GM19238 (cell line): ENCODE measurements at regions not wholly inside any gene's neighbourhood (a gene's known extent, or its start where the extent isn't known, plus 50 kb on each side); places are given as distances from the start of the nearest gene placed in this dataset.

Source experiments
- DNase-seq: peaks from one replicate; pipeline ENCODE4 v3.0.0; 2011; ENCODE audit warnings: low spot score; ENCODE audit not compliant: insufficient read length

GRCh38 chr6:82015526-82015925, 232.0 kb downstream of the IBTK start:
- no peak for DNase-seq

GRCh38 chr6:82015043-82015442, 232.5 kb downstream of the IBTK start:
- no peak for DNase-seq

- no peak for DNase-seq
These were observed 233.7 kb downstream of the IBTK start for GRCh38 chr6:82013561-82014530.

GRCh38 chr6:82006027-82006738, 241.4 kb downstream of the IBTK start:
- DNase-seq: no peak

- DNase-seq: no peak
These were observed 247.0 kb downstream of the IBTK start for GRCh38 chr6:82000551-82000950.

- no peak for DNase-seq
These were observed 247.3 kb upstream of the TENT5A start for GRCh38 chr6:81999826-82000225.

- no peak for DNase-seq
These were observed 246.8 kb upstream of the TENT5A start for GRCh38 chr6:81999270-81999669.

GRCh38 chr6:81998432-81998831, 246.0 kb upstream of the TENT5A start:
- DNase-seq: no peak

GRCh38 chr6:81997090-81997926, 244.8 kb upstream of the TENT5A start:
- no peak for DNase-seq

- DNase-seq: no peak
These were observed 243.9 kb upstream of the TENT5A start for GRCh38 chr6:81996414-81996813.

GRCh38 chr6:81995548-81996289, 243.2 kb upstream of the TENT5A start:
- DNase-seq: no peak

- no peak for DNase-seq
These were observed 236.4 kb upstream of the TENT5A start for GRCh38 chr6:81988871-81989270.

GRCh38 chr6:81988446-81988845, 236.0 kb upstream of the TENT5A start:
- no peak for DNase-seq

GRCh38 chr6:81987293-81987692, 234.8 kb upstream of the TENT5A start:
- no peak for DNase-seq

- DNase-seq: no peak
These were observed 232.7 kb upstream of the TENT5A start for GRCh38 chr6:81985191-81985590.

- no peak for DNase-seq
These were observed 232.1 kb upstream of the TENT5A start for GRCh38 chr6:81984599-81984998.

GRCh38 chr6:81981812-81982211, 229.3 kb upstream of the TENT5A start:
- no peak for DNase-seq

- no peak for DNase-seq
These were observed 227.3 kb upstream of the TENT5A start for GRCh38 chr6:81979767-81980166.

- no peak for DNase-seq
These were observed 226.8 kb upstream of the TENT5A start for GRCh38 chr6:81979329-81979728.

- DNase-seq: no peak
These were observed 225.7 kb upstream of the TENT5A start for GRCh38 chr6:81978230-81978629.

- no peak for DNase-seq
These were observed 225.0 kb upstream of the TENT5A start for GRCh38 chr6:81977486-81977885.
